CD4-positive, CD25-positive, alpha-beta regulatory T cell (primary cell): ENCODE measurements at regions not wholly inside any gene's neighbourhood (a gene's known extent, or its start where the extent isn't known, plus 50 kb on each side); places are given as distances from the start of the nearest gene placed in this dataset.

ENCODE experiments used
- ATAC-seq, 2 donors: fragments of 150-1000 bp; cut with Tn5 transposase; one replicate each; pipeline ENCODE4 v1.10.0; 2021; ENCODE audit warnings: low read depth in 2 of 2, moderate number of reproducible peaks in 2 of 2, moderate library complexity in 1 of 2
- DNase-seq, 3 donors: peaks; one replicate each; pipeline versions ENCODE4 v3.0.0 to v3.0.0-alpha.2; 2012 to 2022; ENCODE audit warnings: mixed read lengths in 1 of 3
- H3K27ac ChIP-seq: one replicate; pipeline ENCODE4 v1.7.0; 2013; ENCODE audit warnings: mild to moderate bottlenecking, low read length; ENCODE audit not compliant: insufficient read depth, poor library complexity, severe bottlenecking
- H3K27me3 ChIP-seq: one replicate; pipeline ENCODE4 v1.7.0; 2013; ENCODE audit warnings: low read length; ENCODE audit not compliant: control insufficient read depth, insufficient read depth
- H3K36me3 ChIP-seq: one replicate; pipeline ENCODE4 v1.7.0; 2013; ENCODE audit warnings: mild to moderate bottlenecking, low read length, moderate library complexity; ENCODE audit not compliant: control insufficient read depth, insufficient read depth
- H3K4me1 ChIP-seq: 2 replicates; pipeline ENCODE4 v1.7.0; 2013; ENCODE audit warnings: mild to moderate bottlenecking, low read length; ENCODE audit not compliant: insufficient read depth, control insufficient read depth, poor library complexity, severe bottlenecking
- H3K4me3 ChIP-seq: one replicate; pipeline ENCODE4 v1.7.0; 2013; ENCODE audit warnings: low read depth, mild to moderate bottlenecking, low read length, moderate library complexity
- H3K9me3 ChIP-seq, 2 experiments: 1 replicate in 1 of 2; 2 replicates in 1 of 2; pipeline ENCODE4 v1.7.0; 2013; ENCODE audit warnings: low read length in 2 of 2, mild to moderate bottlenecking in 1 of 2, moderate library complexity in 1 of 2; ENCODE audit not compliant: control insufficient read depth in 2 of 2
- H3K27ac Mint-ChIP-seq, 3 donors: one replicate each; pipeline ENCODE4 v1.8.0; 2020 to 2022; ENCODE audit warnings: mild to moderate bottlenecking in 3 of 3, mixed read lengths in 3 of 3, moderate library complexity in 2 of 3
- H3K27me3 Mint-ChIP-seq: one replicate; pipeline ENCODE4 v1.8.0; 2022; ENCODE audit warnings: mild to moderate bottlenecking, mixed read lengths
- H3K36me3 Mint-ChIP-seq: one replicate; pipeline ENCODE4 v1.8.0; 2020; ENCODE audit warnings: mixed read lengths
- H3K4me1 Mint-ChIP-seq, 4 donors: one replicate each; pipeline ENCODE4 v1.8.0; 2020 to 2022; ENCODE audit warnings: mixed read lengths in 4 of 4, mild to moderate bottlenecking in 1 of 4
- H3K4me3 Mint-ChIP-seq, 4 donors: one replicate each; pipeline ENCODE4 v1.8.0; 2020 to 2022; ENCODE audit warnings: mild to moderate bottlenecking in 4 of 4, mixed read lengths in 4 of 4, moderate library complexity in 3 of 4
- H3K9me3 Mint-ChIP-seq, 7 donors: one replicate each; pipeline ENCODE4 v1.8.0; 2020 to 2022; ENCODE audit warnings: mixed read lengths in 7 of 7, mild to moderate bottlenecking in 3 of 7, moderate library complexity in 2 of 7

GRCh38 chr13:79915114-79915811, 425.7 kb downstream of the SPRY2 start:
- ATAC-seq: no peak
- Mint-ChIP-seq H3K4me1 (no peaks in the 10 kb centered on the region), H3K27ac (no peak overlapping the region), H3K27me3 (no peaks in the 10 kb centered on the region), H3K9me3 (peaks cover 0 to 8% (median 2%) of the 10 kb centered on the region in 7 donors), H3K36me3 (no peaks in the 10 kb centered on the region), H3K4me3 (no peak overlapping the region)
- DNase-seq: no peak
- H3K27ac ChIP-seq: no peak overlapping the region
- no peaks in the 10 kb centered on the region for H3K9me3 ChIP-seq
- H3K4me1 ChIP-seq: no peaks in the 10 kb centered on the region
- H3K4me3 ChIP-seq: no peak overlapping the region
- H3K36me3 ChIP-seq: no peaks in the 10 kb centered on the region
- H3K27me3 ChIP-seq: no peaks in the 10 kb centered on the region

- Histone ChIP-seq H3K36me3 (no peaks in the 10 kb centered on the region), H3K4me1 (no peaks in the 10 kb centered on the region), H3K9me3 (no peaks in the 10 kb centered on the region), H3K27me3 (no peaks in the 10 kb centered on the region), H3K27ac (no peak overlapping the region), H3K4me3 (no peak overlapping the region)
- Mint-ChIP-seq H3K36me3 (no peaks in the 10 kb centered on the region), H3K4me3 (no peak overlapping the region), H3K27me3 (no peaks in the 10 kb centered on the region), H3K9me3 (peaks cover 0 to 8% (median 0%) of the 10 kb centered on the region in 7 donors), H3K27ac (no peak overlapping the region), H3K4me1 (no peaks in the 10 kb centered on the region)
- DNase-seq: no peak
- no peak for ATAC-seq
These were observed 427.6 kb downstream of the SPRY2 start for GRCh38 chr13:79913141-79913827.

- Mint-ChIP-seq H3K27me3 (no peaks in the 10 kb centered on the region), H3K9me3 (peaks cover 0 to 8% (median 0%) of the 10 kb centered on the region in 7 donors), H3K27ac (no peak overlapping the region), H3K4me3 (no peak overlapping the region), H3K36me3 (no peaks in the 10 kb centered on the region), H3K4me1 (no peaks in the 10 kb centered on the region)
- H3K9me3 ChIP-seq: no peaks in the 10 kb centered on the region
- no peaks in the 10 kb centered on the region for H3K36me3 ChIP-seq
- ATAC-seq (no peak), DNase-seq (no peak)
- H3K4me1 ChIP-seq: no peaks in the 10 kb centered on the region
- H3K4me3 ChIP-seq: no peak overlapping the region
- H3K27me3 ChIP-seq: no peaks in the 10 kb centered on the region
- no peak overlapping the region for H3K27ac ChIP-seq
These were observed 428.5 kb downstream of the SPRY2 start for GRCh38 chr13:79912403-79912802.

- no peaks in the 10 kb centered on the region for H3K36me3 ChIP-seq
- H3K9me3 Mint-ChIP-seq: peaks cover 0 to 8% (median 0%) of the 10 kb centered on the region in 7 donors
- H3K4me1 ChIP-seq: no peaks in the 10 kb centered on the region
- DNase-seq: no peak
- no peak overlapping the region for H3K27ac Mint-ChIP-seq
- H3K4me3 Mint-ChIP-seq: no peak overlapping the region
- ATAC-seq: no peak
- no peaks in the 10 kb centered on the region for H3K36me3 Mint-ChIP-seq
- H3K27me3 ChIP-seq: no peaks in the 10 kb centered on the region
- no peak overlapping the region for H3K27ac ChIP-seq
- no peaks in the 10 kb centered on the region for H3K9me3 ChIP-seq
- no peaks in the 10 kb centered on the region for H3K27me3 Mint-ChIP-seq
- no peak overlapping the region for H3K4me3 ChIP-seq
- no peaks in the 10 kb centered on the region for H3K4me1 Mint-ChIP-seq
These were observed 429.9 kb downstream of the SPRY2 start for GRCh38 chr13:79910875-79911540.

GRCh38 chr13:79909644-79910043, 428.7 kb downstream of the NDFIP2 start:
- ATAC-seq (no peak), DNase-seq (no peak)
- Histone ChIP-seq H3K9me3 (no peaks in the 10 kb centered on the region), H3K4me3 (no peak overlapping the region), H3K27me3 (no peaks in the 10 kb centered on the region), H3K4me1 (no peaks in the 10 kb centered on the region), H3K36me3 (no peaks in the 10 kb centered on the region), H3K27ac (no peak overlapping the region)
- no peak overlapping the region for H3K27ac Mint-ChIP-seq
- H3K36me3 Mint-ChIP-seq: no peaks in the 10 kb centered on the region
- no peaks in the 10 kb centered on the region for H3K4me1 Mint-ChIP-seq
- no peak overlapping the region for H3K4me3 Mint-ChIP-seq
- H3K27me3 Mint-ChIP-seq: no peaks in the 10 kb centered on the region
- peaks cover 0 to 8% (median 0%) of the 10 kb centered on the region in 7 donors for H3K9me3 Mint-ChIP-seq

- H3K4me3 Mint-ChIP-seq: no peak overlapping the region
- Histone ChIP-seq H3K9me3 (no peaks in the 10 kb centered on the region), H3K4me1 (no peaks in the 10 kb centered on the region), H3K36me3 (no peaks in the 10 kb centered on the region), H3K27me3 (no peaks in the 10 kb centered on the region), H3K27ac (no peak overlapping the region), H3K4me3 (no peak overlapping the region)
- H3K9me3 Mint-ChIP-seq: peaks cover 0 to 8% (median 0%) of the 10 kb centered on the region in 7 donors
- no peaks in the 10 kb centered on the region for H3K36me3 Mint-ChIP-seq
- DNase-seq (no peak), ATAC-seq (no peak)
- H3K4me1 Mint-ChIP-seq: no peaks in the 10 kb centered on the region
- H3K27me3 Mint-ChIP-seq: no peaks in the 10 kb centered on the region
- no peak overlapping the region for H3K27ac Mint-ChIP-seq
These were observed 427.4 kb downstream of the NDFIP2 start for GRCh38 chr13:79908381-79908780.

- peaks cover 0 to 8% (median 0%) of the 10 kb centered on the region in 7 donors for H3K9me3 Mint-ChIP-seq
- Histone ChIP-seq H3K36me3 (no peaks in the 10 kb centered on the region), H3K27ac (no peak overlapping the region), H3K9me3 (no peaks in the 10 kb centered on the region), H3K4me3 (no peak overlapping the region), H3K27me3 (no peaks in the 10 kb centered on the region), H3K4me1 (no peaks in the 10 kb centered on the region)
- no peaks in the 10 kb centered on the region for H3K27me3 Mint-ChIP-seq
- H3K4me3 Mint-ChIP-seq: no peak overlapping the region
- ATAC-seq: no peak
- no peak for DNase-seq
- no peaks in the 10 kb centered on the region for H3K4me1 Mint-ChIP-seq
- no peak overlapping the region for H3K27ac Mint-ChIP-seq
- no peaks in the 10 kb centered on the region for H3K36me3 Mint-ChIP-seq
These were observed 426.6 kb downstream of the NDFIP2 start for GRCh38 chr13:79907527-79907926.
